Tongue (tissue), 1 donor: ENCODE measurements at regions not wholly inside any gene's neighbourhood (a gene's known extent, or its start where the extent isn't known, plus 50 kb on each side); places are given as distances from the start of the nearest gene placed in this dataset.
A peak's percentile ranks its signal among the peaks of the same experiment; 100 is the strongest.
"Not testable (repeated sequence)": the region's sequence is repeated elsewhere in the genome, so short reads cannot be mapped to it uniquely, and the experiment has no call there.

Source experiments
- DNase-seq: peaks from one replicate; pipeline ENCODE4 v3.0.0-alpha.2; 2015

GRCh38 chr4:66115231-66115630 lies 444.9 kb upstream of the EPHA5 start:
- DNase-seq = not testable (repeated sequence)

GRCh38 chr4:66108898-66109297 lies 438.6 kb upstream of the EPHA5 start:
- no peak for DNase-seq

- DNase-seq = peak; percentile 11
Observed at GRCh38 chr4:66097218-66097617, 426.9 kb upstream of the EPHA5 start.

- no peak for DNase-seq
Observed at GRCh38 chr4:66095065-66095464, 424.8 kb upstream of the EPHA5 start.

- no peak for DNase-seq
Observed at GRCh38 chr4:66094070-66094469, 423.8 kb upstream of the EPHA5 start.

- no peak for DNase-seq
Observed at GRCh38 chr4:66091786-66092185, 421.5 kb upstream of the EPHA5 start.

GRCh38 chr4:66073961-66074360 lies 403.7 kb upstream of the EPHA5 start:
- DNase-seq = no peak

- DNase-seq = no peak
Observed at GRCh38 chr4:66071911-66072310, 401.6 kb upstream of the EPHA5 start.

- DNase-seq = no peak
Observed at GRCh38 chr4:66062921-66063320, 392.6 kb upstream of the EPHA5 start.

- DNase-seq = no peak
Observed at GRCh38 chr4:66062044-66062443, 391.8 kb upstream of the EPHA5 start.

- DNase-seq = no peak
Observed at GRCh38 chr4:66059556-66059955, 389.3 kb upstream of the EPHA5 start.

GRCh38 chr4:66059136-66059535 lies 388.8 kb upstream of the EPHA5 start:
- no peak for DNase-seq

GRCh38 chr4:66055999-66056398 lies 385.7 kb upstream of the EPHA5 start:
- no peak for DNase-seq

GRCh38 chr4:66052426-66052825 lies 382.1 kb upstream of the EPHA5 start:
- DNase-seq = no peak

- DNase-seq = peak; percentile 8
Observed at GRCh38 chr4:66048861-66049260, 378.6 kb upstream of the EPHA5 start.

- no peak for DNase-seq
Observed at GRCh38 chr4:66045913-66046312, 375.6 kb upstream of the EPHA5 start.

GRCh38 chr4:66035701-66036100 lies 365.4 kb upstream of the EPHA5 start:
- no peak for DNase-seq

- peak; percentile 31 for DNase-seq
Observed at GRCh38 chr4:66034671-66035070, 364.4 kb upstream of the EPHA5 start.

GRCh38 chr4:66034262-66034661 lies 364.0 kb upstream of the EPHA5 start:
- DNase-seq = no peak

GRCh38 chr4:66032571-66032970 lies 362.3 kb upstream of the EPHA5 start:
- no peak for DNase-seq

- DNase-seq = no peak
Observed at GRCh38 chr4:66028668-66029067, 358.4 kb upstream of the EPHA5 start.

GRCh38 chr4:66023061-66023460 lies 352.8 kb upstream of the EPHA5 start:
- DNase-seq = no peak

GRCh38 chr4:66017671-66018070 lies 347.4 kb upstream of the EPHA5 start:
- no peak for DNase-seq

- DNase-seq = no peak
Observed at GRCh38 chr4:66016240-66016639, 346.0 kb upstream of the EPHA5 start.

GRCh38 chr4:66014146-66014765 lies 344.0 kb upstream of the EPHA5 start:
- DNase-seq = no peak
